Endothelial cell of umbilical vein (primary cell): ENCODE measurements at regions not wholly inside any gene's neighbourhood (a gene's known extent, or its start where the extent isn't known, plus 50 kb on each side); places are given as distances from the start of the nearest gene placed in this dataset.

Experiments
- BruUV-seq: library from RNA; stranded (reverse); fragments of 400-500 nt; replicated peaks from 2 replicates; lab custom pipeline; 2021; lab: Mats Ljungman, UMichigan
- CTCF ChIA-PET: fragments of 300-600, 350-600 bp; sonication (Branson Sonifier 250); formaldehyde crosslinking; loops from one replicate; lab custom pipeline; 2021; ENCODE audit warnings: antibody characterized with exemption, inconsistent platforms; lab: Charles Lee
- POLR2A ChIA-PET: fragments of 300-600, 350-600 bp; sonication (Branson Sonifier 250); formaldehyde crosslinking; loops from one replicate; lab custom pipeline; 2021; ENCODE audit warnings: antibody characterized with exemption, inconsistent platforms; lab: Charles Lee
- DNase-seq: peaks from one replicate; pipeline ENCODE4 v3.0.0-alpha.2; 2011; ENCODE audit warnings: low read depth, low spot score
- FAIRE-seq: peaks from 2 replicates; lab custom pipeline; 2011; peaks lifted over from hg19 to GRCh38; lab: Jason Lieb, UNC
- H2AFZ ChIP-seq: 2 replicates; pipeline ENCODE4 v1.6.0; 2012; ENCODE audit warnings: low read depth, low read length, control low read depth, inconsistent platforms
- H3K27ac ChIP-seq: 2 replicates; pipeline ENCODE4 v1.5.1; 2011; ENCODE audit warnings: low read depth, mild to moderate bottlenecking, control low read depth, low read length, moderate library complexity; ENCODE audit not compliant: insufficient read depth
- H3K27me3 ChIP-seq, 2 experiments: 2 replicates each; pipeline versions ENCODE4 v1.6.0 to v1.6.1; 2011; ENCODE audit warnings: low read length in 2 of 2, mixed read lengths in 1 of 2; ENCODE audit not compliant: control insufficient read depth in 2 of 2, insufficient read depth in 2 of 2
- H3K36me3 ChIP-seq, 2 experiments: 2 replicates in 1 of 2; 3 replicates in 1 of 2; pipeline ENCODE4 v1.5.1; 2011; ENCODE audit warnings: low read length in 2 of 2, mild to moderate bottlenecking in 1 of 2, moderate library complexity in 1 of 2; ENCODE audit not compliant: control insufficient read depth in 2 of 2, insufficient read depth in 2 of 2; ENCODE audit errors: extremely low read depth in 1 of 2
- H3K4me1 ChIP-seq: 3 replicates; pipeline ENCODE4 v1.5.1; 2011; ENCODE audit warnings: mild to moderate bottlenecking, low read length; ENCODE audit not compliant: control insufficient read depth, insufficient read depth; ENCODE audit errors: extremely low read depth
- H3K4me2 ChIP-seq: 2 replicates; pipeline ENCODE4 v1.6.1; 2011; ENCODE audit warnings: low read length, control low read depth, mixed read lengths; ENCODE audit not compliant: insufficient read depth
- H3K4me3 ChIP-seq, 3 experiments: fragments of 200-600 bp in 1 of 3; sonication (generic), shearing (Covaris generic) in 1 of 3; replicated peaks in 1 of 3; 2 replicates each; pipeline ENCODE4 v1.5.1; 2011 to 2016; ENCODE audit warnings: control low read depth in 3 of 3, low read length in 3 of 3, mild to moderate bottlenecking in 2 of 3, inconsistent platforms in 1 of 3, low read depth in 1 of 3, moderate library complexity in 1 of 3; ENCODE audit not compliant: insufficient read depth in 1 of 3
- H3K79me2 ChIP-seq: 2 replicates; pipeline ENCODE4 v1.6.0; 2012; ENCODE audit warnings: low read length, inconsistent platforms; ENCODE audit not compliant: control insufficient read depth, insufficient read depth
- H3K9ac ChIP-seq: replicated peaks from 2 replicates; pipeline ENCODE3; 2011; ENCODE audit warnings: low read length, control low read depth; ENCODE audit not compliant: insufficient read depth; ENCODE audit errors: extremely low read depth
- H3K9me1 ChIP-seq: replicated peaks from 3 replicates; pipeline ENCODE4 v1.6.0; 2011; ENCODE audit warnings: mild to moderate bottlenecking, low read length; ENCODE audit not compliant: control insufficient read depth, insufficient read depth; ENCODE audit errors: extremely low read depth
- H3K9me3 ChIP-seq: replicated peaks from 2 replicates; pipeline ENCODE4 v1.5.1; 2012; ENCODE audit warnings: low read length, inconsistent platforms; ENCODE audit not compliant: control insufficient read depth, insufficient read depth
- H4K20me1 ChIP-seq: replicated peaks from 2 replicates; pipeline ENCODE3; 2011; ENCODE audit warnings: mild to moderate bottlenecking, low read length; ENCODE audit not compliant: control insufficient read depth, insufficient read depth; ENCODE audit errors: extremely low read depth
- CTCF ChIP-seq, 2 donors: IDR thresholded peaks; 1 replicate in 1 of 2; 2 replicates in 1 of 2; pipeline ENCODE4 v1.5.1; 2011; ENCODE audit warnings: low read length in 2 of 2, mild to moderate bottlenecking in 2 of 2, moderate library complexity in 2 of 2, control low read depth in 1 of 2, inconsistent platforms in 1 of 2, low read depth in 1 of 2; ENCODE audit not compliant: insufficient read depth in 1 of 2; ENCODE audit errors: extremely low read depth in 1 of 2
- EZH2 ChIP-seq: IDR thresholded peaks from 2 replicates; pipeline ENCODE4 v1.6.1; 2012; ENCODE audit warnings: borderline replicate concordance, low read depth, mild to moderate bottlenecking, moderate library complexity, low read length, inconsistent platforms; ENCODE audit not compliant: severe bottlenecking
- FOS ChIP-seq: IDR thresholded peaks from 2 replicates; pipeline ENCODE4 v1.6.1; 2011; ENCODE audit warnings: mild to moderate bottlenecking, low read length, moderate library complexity, borderline replicate concordance; ENCODE audit not compliant: insufficient read depth
- GATA2 ChIP-seq: IDR thresholded peaks from 2 replicates; pipeline ENCODE4 v1.7.0; 2011; ENCODE audit warnings: low read depth, mild to moderate bottlenecking, moderate library complexity, mixed read lengths, low read length; ENCODE audit not compliant: insufficient read length, insufficient read depth
- JUN ChIP-seq: IDR thresholded peaks from 2 replicates; pipeline ENCODE4 v1.6.1; 2011; ENCODE audit warnings: borderline replicate concordance, low read depth; ENCODE audit not compliant: insufficient read length, insufficient read depth
- MYC ChIP-seq: IDR thresholded peaks from one replicate; pipeline ENCODE4 v1.6.1; 2011; ENCODE audit warnings: mild to moderate bottlenecking, low read depth, low read length
- POLR2A ChIP-seq: IDR thresholded peaks from 2 replicates; pipeline ENCODE4 v1.6.1; 2012; ENCODE audit warnings: low read depth, mild to moderate bottlenecking, control low read depth, low read length
- POLR2AphosphoS5 ChIP-seq: IDR thresholded peaks from 2 replicates; pipeline ENCODE4 v1.6.1; 2012; ENCODE audit warnings: low read depth, mild to moderate bottlenecking, control low read depth, low read length, moderate library complexity; ENCODE audit not compliant: insufficient read depth
- dilution Hi-C: fragments of 300-500 bp; cut with MboI; formaldehyde crosslinking; loops from one replicate; pipeline ENCODE4 v1.15.0; 2019; ENCODE audit warnings: low sequenced_read_pairs; ENCODE audit not compliant: extremely low pct_ligation_motif_present
- intact Hi-C: fragments of 100-400 bp; cut with micrococcal nuclease; formaldehyde crosslinking; loops from one replicate; pipeline ENCODE4 v1.10.0; 2022
- TF ChIP-seq, protein P1 (sequence below): IDR thresholded peaks from 2 replicates; pipeline ENCODE4 v1.6.1; 2011; ENCODE audit not compliant: insufficient read depth, insufficient read length

DNA sequence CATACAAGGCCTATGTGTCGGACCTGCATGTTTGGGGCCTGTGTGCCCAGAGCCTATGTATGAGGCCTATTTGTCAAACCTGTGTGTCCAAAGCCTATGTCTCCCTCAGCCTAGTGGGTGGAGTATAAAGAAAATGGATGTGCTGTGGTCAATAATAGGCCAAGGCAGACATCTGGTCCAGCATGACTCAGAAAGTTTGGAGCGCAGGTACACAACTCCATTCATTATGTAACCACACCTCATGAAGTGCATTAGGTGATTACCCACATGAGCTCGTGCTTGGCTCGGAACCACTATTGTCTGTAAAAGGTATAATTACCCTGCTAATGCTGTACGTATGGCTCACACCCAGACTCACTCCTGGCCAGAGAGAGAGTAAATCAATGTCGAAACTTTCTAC, 302.4 kb upstream of the POU3F2 start:
- Histone ChIP-seq H3K9me3 (peaks cover 1% of the 10 kb centered on the region), H3K4me1 (no peaks in the 10 kb centered on the region), H3K9ac (no peak overlapping the region), H3K4me3 (no peak overlapping the region), H3K79me2 (no peaks in the 10 kb centered on the region), H3K27ac (no peak overlapping the region), H3K36me3 (no peaks in the 10 kb centered on the region), H2AFZ (no peak overlapping the region), H3K4me2 (no peak overlapping the region), H3K9me1 (no peaks in the 10 kb centered on the region), H3K27me3 (no peaks in the 10 kb centered on the region), H4K20me1 (no peaks in the 10 kb centered on the region)
- ChIA-PET POLR2A (no interaction called here), CTCF (no interaction called here)
- no TSS peak for BruUV-seq
- TF ChIP-seq CTCF (IDR thresholded peaks at IDR 0.05; ENCODE audit: extremely low read depth in 1 of 2, insufficient read depth in 1 of 2, low read depth in 1 of 2, low read length in 2 of 2) (no peak), EZH2 (no peak), POLR2AphosphoS5 (no peak), MYC (no peak), POLR2A (no peak), JUN (no peak), FOS (no peak), GATA2 (no peak)
- TF ChIP-seq, protein P1, sequence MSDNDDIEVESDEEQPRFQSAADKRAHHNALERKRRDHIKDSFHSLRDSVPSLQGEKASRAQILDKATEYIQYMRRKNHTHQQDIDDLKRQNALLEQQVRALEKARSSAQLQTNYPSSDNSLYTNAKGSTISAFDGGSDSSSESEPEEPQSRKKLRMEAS = no peak
- no peak for DNase-seq
- no peak for FAIRE-seq
- intact Hi-C loops (no loop called here), dilution Hi-C loops (no loop called here)
